Epithelial cell of esophagus (primary cell): ENCODE measurements at regions not wholly inside any gene's neighbourhood (a gene's known extent, or its start where the extent isn't known, plus 50 kb on each side); places are given as distances from the start of the nearest gene placed in this dataset.

Experiments
- DNase-seq: peaks from one replicate; pipeline ENCODE4 v3.0.0; 2010; ENCODE audit warnings: low read depth
- H3K4me3 ChIP-seq: 2 replicates; pipeline ENCODE4 v1.5.1; 2011; ENCODE audit warnings: mild to moderate bottlenecking, low read length, control low read depth
- TF ChIP-seq, protein P1 (sequence below): IDR thresholded peaks from 2 replicates; pipeline ENCODE4 v1.5.1; 2011; ENCODE audit warnings: low read depth, mild to moderate bottlenecking, low read length, control low read depth, inconsistent platforms; ENCODE audit not compliant: insufficient read depth; ENCODE audit errors: missing control alignments

DNA sequence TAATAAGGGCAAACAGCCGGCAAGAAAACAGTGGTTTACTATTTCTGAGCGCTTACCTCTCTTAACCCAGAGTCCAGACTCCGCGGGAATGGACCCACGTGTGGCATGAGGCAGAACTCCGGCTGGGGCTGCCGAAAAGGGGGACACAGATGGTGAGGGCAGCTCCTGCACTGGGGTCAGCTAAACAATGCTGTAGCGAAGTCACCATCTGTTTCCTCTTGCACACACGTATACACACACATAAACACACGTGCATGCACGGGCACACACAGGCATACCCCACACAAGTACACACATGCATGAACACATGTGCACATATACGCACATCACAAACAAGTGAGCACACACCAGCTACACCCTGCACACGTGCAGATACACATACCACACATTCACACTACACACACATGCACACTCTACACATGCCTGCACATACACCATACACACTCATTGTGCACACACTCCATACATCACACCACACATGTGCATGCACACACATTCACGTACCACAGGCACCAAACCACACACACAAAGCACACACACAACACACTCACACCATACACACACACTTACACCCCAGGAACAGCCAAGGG is 105.9 kb upstream of the ID2 start:
- no peak overlapping the region for H3K4me3 ChIP-seq
- DNase-seq = no peak
- TF ChIP-seq, protein P1, sequence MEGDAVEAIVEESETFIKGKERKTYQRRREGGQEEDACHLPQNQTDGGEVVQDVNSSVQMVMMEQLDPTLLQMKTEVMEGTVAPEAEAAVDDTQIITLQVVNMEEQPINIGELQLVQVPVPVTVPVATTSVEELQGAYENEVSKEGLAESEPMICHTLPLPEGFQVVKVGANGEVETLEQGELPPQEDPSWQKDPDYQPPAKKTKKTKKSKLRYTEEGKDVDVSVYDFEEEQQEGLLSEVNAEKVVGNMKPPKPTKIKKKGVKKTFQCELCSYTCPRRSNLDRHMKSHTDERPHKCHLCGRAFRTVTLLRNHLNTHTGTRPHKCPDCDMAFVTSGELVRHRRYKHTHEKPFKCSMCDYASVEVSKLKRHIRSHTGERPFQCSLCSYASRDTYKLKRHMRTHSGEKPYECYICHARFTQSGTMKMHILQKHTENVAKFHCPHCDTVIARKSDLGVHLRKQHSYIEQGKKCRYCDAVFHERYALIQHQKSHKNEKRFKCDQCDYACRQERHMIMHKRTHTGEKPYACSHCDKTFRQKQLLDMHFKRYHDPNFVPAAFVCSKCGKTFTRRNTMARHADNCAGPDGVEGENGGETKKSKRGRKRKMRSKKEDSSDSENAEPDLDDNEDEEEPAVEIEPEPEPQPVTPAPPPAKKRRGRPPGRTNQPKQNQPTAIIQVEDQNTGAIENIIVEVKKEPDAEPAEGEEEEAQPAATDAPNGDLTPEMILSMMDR = no peak

DNA sequence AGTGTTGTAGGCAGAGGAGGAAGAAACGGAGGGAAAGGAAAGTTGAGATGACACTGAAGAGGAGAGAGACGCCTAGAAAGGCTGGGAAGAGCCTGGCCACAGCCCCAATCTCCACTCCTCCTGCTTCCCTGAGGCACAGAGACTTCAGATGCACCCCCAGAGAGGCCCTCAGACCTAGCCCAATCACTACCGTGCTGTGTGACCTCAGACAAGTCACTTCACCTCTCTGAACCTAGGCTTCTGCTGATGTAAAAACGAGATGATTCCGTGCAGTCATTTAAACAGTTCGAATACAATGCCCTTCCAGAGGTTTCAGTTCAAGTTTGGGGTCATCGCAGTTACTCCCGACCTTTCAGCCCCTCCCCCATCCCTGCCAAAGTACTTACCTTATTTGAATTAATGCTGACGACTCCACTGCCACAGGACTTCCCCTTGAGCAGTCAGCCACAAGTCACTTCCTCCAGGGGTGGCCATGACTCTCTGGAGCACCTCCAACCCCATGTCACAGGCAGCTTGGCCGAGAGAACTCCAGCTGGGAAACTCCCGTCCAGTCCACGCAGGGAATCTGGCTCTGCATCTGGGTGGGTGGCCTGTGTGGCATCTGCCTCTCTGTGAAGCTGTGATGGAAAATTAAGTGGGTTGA is 105.2 kb upstream of the ID2 start:
- no peak overlapping the region for H3K4me3 ChIP-seq
- TF ChIP-seq, protein P1 = no peak
- DNase-seq = no peak

DNA sequence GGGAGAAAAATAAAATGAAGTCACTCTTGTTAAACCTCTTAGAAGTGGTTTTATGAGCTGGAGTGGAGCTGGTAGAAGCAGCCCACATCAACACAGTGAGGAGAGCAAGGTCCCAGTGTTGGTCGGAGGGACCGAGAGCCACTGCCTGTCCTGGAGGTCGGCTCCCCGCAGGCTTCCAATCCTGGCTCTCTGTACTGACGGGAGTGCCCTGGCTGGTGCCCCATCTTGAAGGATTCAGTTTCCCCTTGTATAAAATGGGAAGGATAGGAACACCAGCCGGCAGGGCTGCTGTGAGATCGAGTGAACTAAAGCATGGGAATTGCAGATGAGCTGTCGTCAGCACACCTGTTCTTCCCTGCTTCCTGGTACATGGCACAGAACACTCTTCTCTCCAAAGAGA is 104.3 kb upstream of the ID2 start:
- no peak overlapping the region for H3K4me3 ChIP-seq
- no peak for DNase-seq
- TF ChIP-seq, protein P1 = no peak

DNA sequence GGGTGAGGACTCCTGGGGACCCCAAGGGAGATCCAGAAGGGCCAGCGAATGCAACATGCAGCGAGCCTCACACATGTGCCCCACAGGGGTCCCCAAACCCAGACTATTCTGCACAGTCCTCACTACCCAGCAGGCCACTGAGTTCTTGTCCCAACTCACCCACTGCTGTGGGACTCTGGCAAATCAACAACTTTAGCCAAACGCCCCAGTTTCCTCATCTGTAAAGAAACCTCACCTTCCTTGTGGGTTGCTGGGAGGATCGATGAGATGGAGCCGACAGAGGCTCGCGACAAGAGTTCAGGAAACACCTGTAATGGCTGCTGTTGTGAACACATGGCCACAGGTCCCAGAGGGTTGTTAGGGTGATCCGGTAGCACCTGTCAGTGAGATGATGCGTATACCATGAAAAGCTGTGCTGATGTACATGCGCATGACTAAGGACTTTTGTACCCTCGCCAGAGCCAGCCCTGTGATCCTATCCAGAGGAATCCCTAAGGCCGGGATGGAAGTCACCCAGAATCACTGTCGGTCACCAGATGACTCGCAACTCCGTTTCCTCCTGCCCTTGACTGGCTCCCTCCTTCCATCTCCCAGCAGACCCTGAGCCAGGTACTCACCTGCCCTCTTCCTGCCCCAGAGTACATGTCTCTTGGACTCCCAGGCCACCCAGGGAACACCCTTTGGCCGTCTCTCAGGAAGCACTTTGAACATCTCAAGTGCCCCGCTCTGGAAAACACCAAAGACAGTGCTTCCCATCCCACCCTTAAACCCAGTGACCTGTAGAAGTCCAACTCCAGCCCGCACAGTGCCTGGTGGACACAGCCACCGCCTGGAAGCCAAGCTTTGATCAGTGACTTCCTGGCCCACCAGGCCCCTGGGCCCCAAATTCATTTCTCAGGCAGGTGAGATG is 103.3 kb upstream of the ID2 start:
- TF ChIP-seq, protein P1 = no peak
- no peak overlapping the region for H3K4me3 ChIP-seq
- DNase-seq = no peak

DNA sequence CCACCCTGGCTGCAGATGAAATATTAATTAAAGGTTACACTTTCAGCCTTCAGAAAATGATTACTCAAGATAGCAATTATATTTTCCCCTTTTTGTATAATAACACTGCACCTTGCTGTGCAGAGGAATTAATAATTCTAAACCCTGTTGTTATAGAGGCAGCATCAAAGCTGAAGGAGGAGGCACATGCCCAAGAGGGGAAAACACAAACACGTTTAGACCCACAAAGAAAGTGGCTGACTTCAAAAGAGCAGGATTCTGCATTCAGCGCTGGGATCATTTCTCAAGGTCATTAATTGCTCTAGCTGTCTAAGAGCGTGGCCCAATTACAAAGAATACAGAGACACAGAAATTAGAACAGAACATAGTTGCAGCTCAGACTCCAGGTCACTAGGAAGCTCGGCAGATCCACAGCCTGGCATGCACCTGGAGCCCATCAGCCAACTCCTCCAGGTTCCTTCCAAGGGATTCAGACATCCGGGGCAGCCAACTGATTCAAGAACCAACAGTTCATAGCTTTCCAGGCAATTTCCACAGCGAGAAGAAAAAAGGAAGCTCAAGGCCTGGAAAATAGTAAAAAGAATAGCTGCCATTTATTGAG is 102.3 kb upstream of the ID2 start:
- no peak for DNase-seq
- TF ChIP-seq, protein P1 = no peak
- no peak overlapping the region for H3K4me3 ChIP-seq

DNA sequence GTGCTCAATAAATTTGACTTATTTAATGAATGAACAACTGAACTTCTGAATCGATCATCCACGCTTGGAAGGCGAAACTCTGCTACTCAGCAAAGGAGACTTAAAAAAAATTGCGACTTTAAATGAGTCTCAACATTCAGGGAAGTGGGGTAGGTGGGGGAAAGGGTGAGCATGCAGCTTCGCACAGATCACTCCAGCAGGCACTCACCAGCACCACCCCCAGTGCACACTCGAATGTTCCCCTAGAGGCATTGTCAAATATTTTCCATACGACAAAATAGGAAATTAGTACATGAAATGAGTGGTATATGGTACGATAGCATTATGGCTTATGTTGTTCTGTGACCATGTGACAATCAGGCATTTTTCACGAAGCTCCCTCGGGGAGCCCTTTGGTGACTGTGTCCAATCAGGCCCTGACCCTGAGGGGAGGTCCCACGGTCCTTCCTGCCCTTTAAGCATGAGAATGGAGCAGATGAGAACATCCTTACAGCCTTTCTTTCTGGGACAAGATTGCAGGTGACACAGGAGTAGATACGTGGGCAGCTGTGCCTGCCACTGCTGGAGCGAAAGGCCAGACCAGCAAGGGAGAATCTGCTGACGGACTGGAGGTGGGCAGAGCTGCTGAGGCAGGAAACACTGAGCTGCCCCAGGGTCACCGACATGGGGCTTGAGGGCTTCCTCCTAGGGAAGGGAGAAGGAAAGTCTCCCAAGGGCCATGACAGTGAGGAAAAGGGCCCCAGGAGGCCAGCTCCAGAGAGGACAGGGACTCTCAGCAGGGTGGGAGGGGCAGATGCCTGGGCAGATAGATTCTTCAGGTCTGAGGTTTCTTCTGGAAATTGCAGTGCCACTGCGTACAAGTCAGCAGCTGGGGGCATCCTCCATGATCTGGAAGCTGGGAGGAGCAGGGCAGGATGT is 101.3 kb upstream of the ID2 start:
- no peak overlapping the region for H3K4me3 ChIP-seq
- TF ChIP-seq, protein P1 = no peak

More for the DNA sequence above, 101.3 kb upstream of the ID2 start:
- no peak for DNase-seq
